Karpas-422 (cell line): ENCODE measurements at regions not wholly inside any gene's neighbourhood (a gene's known extent, or its start where the extent isn't known, plus 50 kb on each side); places are given as distances from the start of the nearest gene placed in this dataset.

Experiments
- DNase-seq: peaks from one replicate; pipeline ENCODE4 v3.0.0-alpha.2; 2015
- H2AFZ ChIP-seq: fragments of 200-600 bp; sonication (generic); 2 replicates; pipeline ENCODE4 v1.6.1; 2014; ENCODE audit warnings: antibody characterized with exemption, low read length, mixed read lengths
- H3K27ac ChIP-seq: fragments of 200-600 bp; sonication (generic); 2 replicates; pipeline ENCODE4 v1.5.1; 2014; ENCODE audit warnings: mild to moderate bottlenecking, low read length, moderate library complexity
- H3K27me3 ChIP-seq: fragments of 200-600 bp; sonication (generic); 2 replicates; pipeline ENCODE4 v1.6.1; 2014; ENCODE audit warnings: low read length, mixed read lengths
- H3K36me3 ChIP-seq: fragments of 200-600 bp; sonication (generic); 2 replicates; pipeline ENCODE4 v1.6.1; 2014; ENCODE audit warnings: low read length, mixed read lengths; ENCODE audit not compliant: insufficient read depth
- H3K4me1 ChIP-seq: fragments of 200-600 bp; sonication (generic); 2 replicates; pipeline ENCODE4 v1.6.1; 2014; ENCODE audit warnings: mild to moderate bottlenecking, low read length, mixed read lengths
- H3K4me2 ChIP-seq: fragments of 200-600 bp; sonication (generic); 2 replicates; pipeline ENCODE4 v1.6.1; 2014; ENCODE audit warnings: low read length, low read depth, mild to moderate bottlenecking; ENCODE audit not compliant: poor library complexity, severe bottlenecking
- H3K4me3 ChIP-seq: fragments of 200-600 bp; sonication (generic); 2 replicates; pipeline ENCODE4 v1.5.1; 2014; ENCODE audit warnings: mild to moderate bottlenecking, antibody characterized with exemption, low read length, mixed read lengths
- H3K79me2 ChIP-seq: fragments of 200-600 bp; sonication (generic); 2 replicates; pipeline ENCODE4 v1.6.1; 2014; ENCODE audit warnings: mild to moderate bottlenecking, low read length, mixed read lengths
- H3K9ac ChIP-seq: fragments of 200-600 bp; sonication (generic); 2 replicates; pipeline ENCODE4 v1.6.0; 2014; ENCODE audit warnings: low read length
- H3K9me2 ChIP-seq: fragments of 200-600 bp; sonication (generic), shearing (Covaris generic); replicated peaks from 2 replicates; pipeline ENCODE4 v1.6.0; 2014; ENCODE audit warnings: mild to moderate bottlenecking, low read length, moderate library complexity; ENCODE audit not compliant: insufficient read depth
- H3K9me3 ChIP-seq: fragments of 300-700, 200-600 bp; sonication (generic); 2 replicates; pipeline ENCODE4 v1.6.1; 2014; ENCODE audit warnings: low read length, mixed read lengths
- H4K20me1 ChIP-seq: fragments of 200-600 bp; sonication (generic); 2 replicates; pipeline ENCODE4 v1.6.1; 2014; ENCODE audit warnings: mild to moderate bottlenecking, antibody characterized with exemption, low read length, low read depth; ENCODE audit not compliant: insufficient read depth

DNA sequence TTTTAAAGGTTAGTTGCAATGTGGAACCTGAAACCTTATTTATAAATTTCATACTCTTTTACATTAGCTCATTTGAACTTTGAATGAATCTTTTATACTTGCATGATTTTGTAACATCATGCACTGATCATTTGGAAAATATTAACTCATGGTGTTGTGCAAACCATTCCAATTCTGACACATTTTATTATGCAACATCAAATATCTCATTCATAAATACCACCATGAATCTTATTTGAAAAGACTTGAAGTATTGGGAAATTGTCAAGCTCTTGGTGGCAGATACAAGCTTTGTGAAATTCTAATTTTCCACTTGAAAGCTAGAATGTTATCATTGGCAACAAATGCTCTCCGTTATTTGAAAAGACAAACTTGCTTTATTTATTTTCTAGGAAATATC lies 379.9 kb upstream of the PCDH20 start:
- Histone ChIP-seq H3K36me3 (no peaks in the 10 kb centered on the region), H3K9ac (no peak overlapping the region), H3K9me3 (no peaks in the 10 kb centered on the region), H3K4me2 (no peak overlapping the region), H3K9me2 (no peaks in the 10 kb centered on the region), H3K27ac (no peak overlapping the region), H3K4me1 (no peaks in the 10 kb centered on the region), H3K4me3 (no peak overlapping the region), H3K79me2 (no peaks in the 10 kb centered on the region), H4K20me1 (no peaks in the 10 kb centered on the region), H3K27me3 (no peaks in the 10 kb centered on the region), H2AFZ (no peak overlapping the region)
- DNase-seq = no peak

DNA sequence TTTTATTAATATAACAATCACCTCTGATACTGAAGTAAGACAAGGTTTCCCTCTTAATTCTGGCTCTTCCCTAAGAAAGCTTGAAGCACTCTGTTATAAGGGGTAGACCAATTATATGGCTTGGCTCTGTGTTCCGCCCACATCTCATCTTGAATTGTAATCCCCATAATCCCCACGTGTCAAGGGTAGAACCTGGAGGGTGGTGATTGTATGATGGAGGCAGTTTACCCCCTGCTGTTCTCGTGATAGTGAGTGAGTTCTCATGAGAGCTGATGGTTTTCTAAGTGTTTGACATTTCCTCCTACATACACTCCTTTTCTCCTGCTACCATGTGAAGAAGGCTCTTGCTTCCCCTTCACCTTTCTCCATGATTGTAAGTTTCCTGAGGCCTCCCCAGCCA lies 363.8 kb upstream of the PCDH20 start:
- Histone ChIP-seq H4K20me1 (no peaks in the 10 kb centered on the region), H3K36me3 (no peaks in the 10 kb centered on the region), H2AFZ (no peak overlapping the region), H3K9me3 (no peaks in the 10 kb centered on the region), H3K9me2 (no peaks in the 10 kb centered on the region), H3K9ac (no peak overlapping the region), H3K27ac (no peak overlapping the region), H3K27me3 (no peaks in the 10 kb centered on the region), H3K79me2 (no peaks in the 10 kb centered on the region), H3K4me3 (no peak overlapping the region), H3K4me1 (no peaks in the 10 kb centered on the region), H3K4me2 (no peak overlapping the region)
- no peak for DNase-seq

DNA sequence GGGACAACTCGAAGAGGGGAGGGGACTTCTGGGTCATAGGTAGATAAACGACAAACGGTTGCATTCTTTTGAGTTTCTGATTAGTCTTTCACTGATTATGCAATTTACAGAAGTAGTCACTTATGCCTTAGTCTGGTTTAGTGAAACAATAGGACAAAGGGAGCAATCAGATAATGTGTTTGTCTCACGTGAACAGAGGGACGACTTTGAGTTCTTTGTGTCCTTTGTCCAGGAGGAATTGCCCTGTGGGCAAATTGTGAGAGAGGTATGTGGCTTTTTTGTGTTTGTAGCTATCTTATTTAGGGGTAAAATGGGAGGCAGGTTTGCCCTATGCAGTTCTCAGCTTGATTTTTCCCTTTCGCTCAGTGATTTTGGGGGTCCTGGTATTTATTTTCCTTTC lies 362.9 kb upstream of the PCDH20 start:
- Histone ChIP-seq H3K4me3 (no peak overlapping the region), H3K9ac (no peak overlapping the region), H3K9me3 (no peaks in the 10 kb centered on the region), H3K4me1 (no peaks in the 10 kb centered on the region), H3K4me2 (no peak overlapping the region), H2AFZ (no peak overlapping the region), H3K27ac (no peak overlapping the region), H3K27me3 (no peaks in the 10 kb centered on the region), H3K36me3 (no peaks in the 10 kb centered on the region), H4K20me1 (no peaks in the 10 kb centered on the region), H3K9me2 (no peaks in the 10 kb centered on the region), H3K79me2 (no peaks in the 10 kb centered on the region)
- DNase-seq = no peak

DNA sequence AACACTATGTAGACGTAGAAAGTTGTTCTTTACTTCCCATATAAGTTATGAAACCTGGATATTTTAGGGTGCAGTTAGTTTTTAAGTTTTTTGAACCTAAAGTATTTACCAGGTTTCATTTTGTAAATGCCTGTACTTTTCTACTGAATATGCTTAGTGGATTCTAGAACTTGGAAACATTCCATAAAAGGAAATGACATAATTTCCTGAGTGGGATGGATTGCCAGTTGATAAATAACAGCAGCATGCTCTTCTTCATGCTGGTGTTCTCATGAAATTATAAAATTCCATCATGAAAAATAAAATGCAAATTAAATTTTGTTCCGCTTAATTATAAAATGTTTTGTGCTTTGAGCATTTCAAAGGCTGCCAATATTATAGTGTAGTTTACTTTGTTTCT lies 362.2 kb upstream of the PCDH20 start:
- H4K20me1 ChIP-seq = no peaks in the 10 kb centered on the region
- H3K9me2 ChIP-seq = no peaks in the 10 kb centered on the region
- H3K4me1 ChIP-seq = no peaks in the 10 kb centered on the region
- no peaks in the 10 kb centered on the region for H3K9me3 ChIP-seq
- no peak overlapping the region for H3K9ac ChIP-seq
- H3K4me3 ChIP-seq = no peak overlapping the region
- H3K27ac ChIP-seq = no peak overlapping the region
- H3K4me2 ChIP-seq = no peak overlapping the region
- H3K36me3 ChIP-seq = no peaks in the 10 kb centered on the region
- H3K79me2 ChIP-seq = no peaks in the 10 kb centered on the region
- H2AFZ ChIP-seq = no peak overlapping the region
- no peak for DNase-seq
- H3K27me3 ChIP-seq = no peaks in the 10 kb centered on the region

DNA sequence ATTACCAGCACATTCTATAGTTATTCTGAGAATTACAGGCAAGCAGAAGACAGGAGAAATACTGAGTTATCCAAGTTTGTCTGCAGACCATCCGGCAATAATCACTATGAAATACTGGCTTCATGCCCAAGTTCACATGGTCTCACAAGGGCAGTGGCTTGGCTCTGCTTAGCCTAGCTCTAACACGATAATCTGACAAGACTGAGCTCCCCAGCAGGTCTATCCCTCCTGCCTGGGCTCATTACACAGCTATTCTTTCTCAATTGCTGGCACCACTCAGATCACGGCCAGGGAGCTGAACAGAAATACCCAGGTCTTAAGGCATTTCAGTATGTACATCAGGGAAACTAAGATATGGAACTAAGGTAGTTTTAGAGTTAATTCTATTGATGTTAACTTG lies 361.6 kb upstream of the PCDH20 start:
- Histone ChIP-seq H3K27me3 (no peaks in the 10 kb centered on the region), H3K4me1 (no peaks in the 10 kb centered on the region), H3K9me2 (no peaks in the 10 kb centered on the region)

DNA sequence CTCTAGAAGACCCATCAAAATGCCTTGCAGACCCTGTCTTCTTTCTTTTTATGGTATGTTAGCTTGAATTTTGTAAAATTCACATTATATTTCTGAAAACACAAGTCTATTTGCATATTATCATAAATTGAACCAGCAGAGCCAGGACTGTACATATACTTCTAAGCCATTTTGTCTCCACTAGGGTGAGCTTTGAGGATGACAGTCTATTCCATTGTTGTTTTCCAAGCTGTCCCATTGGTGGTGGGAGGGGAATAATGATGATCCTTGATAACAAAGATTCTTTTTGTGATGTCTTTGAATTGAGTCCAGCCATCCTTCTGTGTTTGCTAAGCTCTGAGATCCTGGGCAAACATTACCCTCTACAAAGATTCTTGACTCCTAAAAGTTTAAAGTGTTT lies 359.3 kb upstream of the PCDH20 start:
- Histone ChIP-seq H2AFZ (no peak overlapping the region), H3K9me2 (no peaks in the 10 kb centered on the region), H3K27me3 (no peaks in the 10 kb centered on the region), H3K79me2 (no peaks in the 10 kb centered on the region), H3K9me3 (no peaks in the 10 kb centered on the region), H3K27ac (no peak overlapping the region), H3K9ac (no peak overlapping the region), H3K36me3 (no peaks in the 10 kb centered on the region), H3K4me2 (no peak overlapping the region), H3K4me3 (no peak overlapping the region), H3K4me1 (no peaks in the 10 kb centered on the region), H4K20me1 (no peaks in the 10 kb centered on the region)
- no peak for DNase-seq

More for the DNA sequence above, 361.6 kb upstream of the PCDH20 start:
- Histone ChIP-seq H3K27ac (no peak overlapping the region), H3K4me3 (no peak overlapping the region), H4K20me1 (no peaks in the 10 kb centered on the region), H3K4me2 (no peak overlapping the region), H3K9me3 (no peaks in the 10 kb centered on the region), H2AFZ (no peak overlapping the region), H3K9ac (no peak overlapping the region), H3K79me2 (no peaks in the 10 kb centered on the region), H3K36me3 (no peaks in the 10 kb centered on the region)
- DNase-seq = no peak

DNA sequence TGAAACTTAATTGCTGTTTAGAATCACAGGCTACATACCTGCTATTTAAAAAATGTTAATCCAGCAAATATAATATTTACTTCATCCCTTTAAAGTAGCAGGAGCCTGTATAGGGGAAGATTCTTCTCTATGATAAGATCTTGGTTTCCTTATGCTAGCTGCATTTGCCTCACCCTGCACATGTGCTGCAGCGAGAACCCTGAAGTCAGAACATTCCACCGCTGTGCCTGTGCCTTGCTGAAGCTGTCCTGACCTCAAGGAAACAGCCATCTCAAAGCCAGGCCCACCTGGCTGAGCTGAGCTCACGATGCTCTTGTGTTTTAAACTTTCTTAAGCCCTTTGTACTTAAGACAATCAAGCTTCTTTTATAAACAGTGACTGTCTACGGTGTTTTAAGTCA lies 355.0 kb upstream of the PCDH20 start:
- Histone ChIP-seq H3K4me2 (no peak overlapping the region), H3K4me3 (no peak overlapping the region), H4K20me1 (no peaks in the 10 kb centered on the region), H2AFZ (no peak overlapping the region), H3K27me3 (no peaks in the 10 kb centered on the region), H3K79me2 (no peaks in the 10 kb centered on the region), H3K27ac (no peak overlapping the region), H3K9ac (no peak overlapping the region), H3K9me3 (no peaks in the 10 kb centered on the region), H3K9me2 (no peaks in the 10 kb centered on the region), H3K4me1 (0 out of 2 replicates have a peak, but pooled peaks cover 4% of the 10 kb centered on the region), H3K36me3 (no peaks in the 10 kb centered on the region)
- DNase-seq = no peak

DNA sequence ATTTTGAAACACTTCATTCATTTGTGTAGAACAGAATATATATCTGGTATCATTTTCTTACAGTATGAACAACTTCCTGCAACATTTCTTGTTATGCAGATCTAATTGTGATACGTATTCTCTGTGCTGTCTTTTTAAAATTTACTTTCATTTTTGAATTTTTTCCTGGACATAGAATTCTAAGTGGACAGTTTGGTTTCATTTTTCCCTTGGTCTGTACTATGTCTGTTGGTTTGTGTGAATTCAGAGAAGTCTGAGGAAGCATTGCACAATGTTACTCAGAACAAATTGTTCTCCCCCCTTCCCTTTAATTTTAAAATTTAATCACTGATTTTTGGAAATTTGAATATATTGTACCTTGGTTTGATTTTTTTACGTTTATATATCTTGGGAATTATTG lies 352.5 kb upstream of the PCDH20 start:
- Histone ChIP-seq H3K4me3 (no peak overlapping the region), H3K36me3 (no peaks in the 10 kb centered on the region), H3K27me3 (no peaks in the 10 kb centered on the region), H4K20me1 (no peaks in the 10 kb centered on the region), H3K9ac (no peak overlapping the region), H3K27ac (no peak overlapping the region), H3K79me2 (no peaks in the 10 kb centered on the region), H3K9me2 (no peaks in the 10 kb centered on the region), H3K9me3 (no peaks in the 10 kb centered on the region), H3K4me1 (0 out of 2 replicates have a peak, but pooled peaks cover 4% of the 10 kb centered on the region), H2AFZ (no peak overlapping the region), H3K4me2 (no peak overlapping the region)
- DNase-seq = no peak

DNA sequence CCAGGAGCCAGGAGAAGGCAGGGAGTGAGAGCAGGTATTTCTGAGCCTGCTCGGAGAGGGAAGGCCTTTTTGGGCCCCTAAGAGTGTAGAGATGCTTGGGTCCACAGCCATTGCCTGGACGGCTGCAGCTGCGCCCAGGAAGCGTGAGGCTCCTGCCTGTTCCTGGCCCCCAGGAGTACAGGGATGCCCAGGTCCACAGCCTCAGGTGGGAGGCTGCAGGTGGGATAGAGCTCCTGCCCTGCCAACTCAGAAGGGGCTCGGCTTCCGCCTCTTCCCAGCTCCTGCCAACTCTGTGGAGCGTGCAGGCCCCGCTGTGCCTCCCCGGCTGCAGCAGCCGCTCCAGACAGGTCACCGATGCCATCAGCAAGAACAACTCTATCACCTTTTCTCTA lies 351.0 kb upstream of the PCDH20 start:
- H3K36me3 ChIP-seq = no peaks in the 10 kb centered on the region
- H3K79me2 ChIP-seq = no peaks in the 10 kb centered on the region
- no peak overlapping the region for H3K4me3 ChIP-seq
- DNase-seq = no peak
- H3K9ac ChIP-seq = no peak overlapping the region
- H3K4me1 ChIP-seq = 0 out of 2 replicates have a peak, but pooled peaks cover 4% of the 10 kb centered on the region
- H2AFZ ChIP-seq = no peak overlapping the region
- no peaks in the 10 kb centered on the region for H3K9me2 ChIP-seq
- H3K27me3 ChIP-seq = no peaks in the 10 kb centered on the region
- no peak overlapping the region for H3K27ac ChIP-seq
- no peak overlapping the region for H3K4me2 ChIP-seq
- no peaks in the 10 kb centered on the region for H4K20me1 ChIP-seq
- no peaks in the 10 kb centered on the region for H3K9me3 ChIP-seq
